ENCODE measurements at regions not wholly inside any gene's neighbourhood (a gene's known extent, or its start where the extent isn't known, plus 50 kb on each side); places are given as distances from the start of the nearest gene placed in this dataset.

DNA sequence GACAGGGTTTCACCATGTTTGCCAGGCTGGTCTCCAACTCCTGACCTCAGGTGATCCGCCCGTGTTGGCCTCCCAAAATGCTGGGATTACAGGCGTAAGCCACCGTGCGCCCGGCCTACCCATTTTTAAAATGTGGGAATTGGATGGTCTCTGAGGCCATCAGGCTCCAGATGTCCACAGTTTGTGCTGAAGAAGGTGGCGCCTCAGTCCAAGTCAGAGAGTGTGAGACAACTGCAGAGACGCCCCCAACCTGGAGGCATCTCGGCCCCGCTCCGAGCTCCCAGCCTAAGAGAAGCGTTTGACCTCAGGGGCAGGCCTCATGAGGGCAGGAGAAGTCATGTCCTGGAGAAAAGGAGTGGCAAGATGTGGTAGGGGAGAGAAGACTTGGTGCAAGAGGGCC lies 146.5 kb downstream of the MRM1 start:
- no peaks in the 10 kb centered on the region for H4K20me1 ChIP-seq (ENCODE audit: insufficient read depth)
- ATAC-seq, result no peak
- no peaks in the 10 kb centered on the region for H3K36me3 ChIP-seq (ENCODE audit: control insufficient read depth in 1 of 2, insufficient read depth in 2 of 2, low read length in 2 of 2)
- no peak overlapping the region for H2AFZ ChIP-seq (ENCODE audit: low read depth, low read length, poor library complexity, severe bottlenecking)
- TF ChIP-seq, protein P1, sequence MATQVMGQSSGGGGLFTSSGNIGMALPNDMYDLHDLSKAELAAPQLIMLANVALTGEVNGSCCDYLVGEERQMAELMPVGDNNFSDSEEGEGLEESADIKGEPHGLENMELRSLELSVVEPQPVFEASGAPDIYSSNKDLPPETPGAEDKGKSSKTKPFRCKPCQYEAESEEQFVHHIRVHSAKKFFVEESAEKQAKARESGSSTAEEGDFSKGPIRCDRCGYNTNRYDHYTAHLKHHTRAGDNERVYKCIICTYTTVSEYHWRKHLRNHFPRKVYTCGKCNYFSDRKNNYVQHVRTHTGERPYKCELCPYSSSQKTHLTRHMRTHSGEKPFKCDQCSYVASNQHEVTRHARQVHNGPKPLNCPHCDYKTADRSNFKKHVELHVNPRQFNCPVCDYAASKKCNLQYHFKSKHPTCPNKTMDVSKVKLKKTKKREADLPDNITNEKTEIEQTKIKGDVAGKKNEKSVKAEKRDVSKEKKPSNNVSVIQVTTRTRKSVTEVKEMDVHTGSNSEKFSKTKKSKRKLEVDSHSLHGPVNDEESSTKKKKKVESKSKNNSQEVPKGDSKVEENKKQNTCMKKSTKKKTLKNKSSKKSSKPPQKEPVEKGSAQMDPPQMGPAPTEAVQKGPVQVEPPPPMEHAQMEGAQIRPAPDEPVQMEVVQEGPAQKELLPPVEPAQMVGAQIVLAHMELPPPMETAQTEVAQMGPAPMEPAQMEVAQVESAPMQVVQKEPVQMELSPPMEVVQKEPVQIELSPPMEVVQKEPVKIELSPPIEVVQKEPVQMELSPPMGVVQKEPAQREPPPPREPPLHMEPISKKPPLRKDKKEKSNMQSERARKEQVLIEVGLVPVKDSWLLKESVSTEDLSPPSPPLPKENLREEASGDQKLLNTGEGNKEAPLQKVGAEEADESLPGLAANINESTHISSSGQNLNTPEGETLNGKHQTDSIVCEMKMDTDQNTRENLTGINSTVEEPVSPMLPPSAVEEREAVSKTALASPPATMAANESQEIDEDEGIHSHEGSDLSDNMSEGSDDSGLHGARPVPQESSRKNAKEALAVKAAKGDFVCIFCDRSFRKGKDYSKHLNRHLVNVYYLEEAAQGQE (IDR thresholded peaks at IDR 0.05; ENCODE audit: low read depth), result no peak
- no peak for TF ChIP-seq POLR2AphosphoS5 (IDR thresholded peaks at IDR 0.05; ENCODE audit: low read depth, low read length)
- no peak for TF ChIP-seq POLR2A (IDR thresholded peaks at IDR 0.05; ENCODE audit: borderline replicate concordance, extremely low read depth, insufficient read depth, insufficient read length)
- TF ChIP-seq EZH2phosphoT487 (IDR thresholded peaks at IDR 0.05; ENCODE audit: borderline replicate concordance), result no peak
- TF ChIP-seq CEBPB (IDR thresholded peaks at IDR 0.05; ENCODE audit: low read depth), result no peak
- TF ChIP-seq ZNF274 (IDR thresholded peaks at IDR 0.05; ENCODE audit: low read depth, low read length), result no peak
- TF ChIP-seq ZBTB33 (IDR thresholded peaks at IDR 0.05; ENCODE audit: extremely low read depth, insufficient replicate concordance, low read length), result no peak
- no peak for TF ChIP-seq SRF (IDR thresholded peaks at IDR 0.05; ENCODE audit: low read depth)
- no peak for TF ChIP-seq JUND (IDR thresholded peaks at IDR 0.05)
- TF ChIP-seq SP1 (IDR thresholded peaks at IDR 0.05; ENCODE audit: low read depth), result no peak
- TF ChIP-seq CBX3 (IDR thresholded peaks at IDR 0.05; ENCODE audit: low read depth), result no peak
- TF ChIP-seq, protein P2, sequence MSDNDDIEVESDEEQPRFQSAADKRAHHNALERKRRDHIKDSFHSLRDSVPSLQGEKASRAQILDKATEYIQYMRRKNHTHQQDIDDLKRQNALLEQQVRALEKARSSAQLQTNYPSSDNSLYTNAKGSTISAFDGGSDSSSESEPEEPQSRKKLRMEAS (IDR thresholded peaks at IDR 0.05), result no peak
- no peak for TF ChIP-seq SIN3A (IDR thresholded peaks at IDR 0.05; ENCODE audit: low read depth)
- no peaks in the 10 kb centered on the region for H3K9me2 ChIP-seq (ENCODE audit: insufficient read depth)
- peaks cover 18% of the 10 kb centered on the region; the same call in 1 of the 2 replicates for H3K27me3 ChIP-seq (ENCODE audit: insufficient read depth, low read length)
- DNase-seq (ENCODE audit: low read depth, low spot score), result no peak
- intact Hi-C loops (cut with micrococcal nuclease), result no loop called here
- H3K9ac ChIP-seq (ENCODE audit: low read length), result no peak overlapping the region
- ChIA-PET RAD21 (ENCODE audit: low non-redundant PET in 1 of 2, low total read pairs in 2 of 2, uncharacterized antibody in 2 of 2, unreplicated experiment in 2 of 2) (no interaction called here), CTCF (no interaction called here), POLR2A (no interaction called here)
- H3K9me3 ChIP-seq (ENCODE audit: control insufficient read depth in 1 of 2, insufficient read depth in 1 of 2, low read depth in 1 of 2, low read length in 2 of 2), result no peaks in the 10 kb centered on the region
- no peak overlapping the region for H3K27ac ChIP-seq (ENCODE audit: low read depth, low read length)
- BruUV-seq (replicated peaks), result no TSS peak
- H3K4me2 ChIP-seq (ENCODE audit: low read length), result no peak overlapping the region
- no peaks in the 10 kb centered on the region for H3K79me2 ChIP-seq (ENCODE audit: insufficient read depth, low read length)
- H3K4me3 ChIP-seq (replicated peaks in 1 of 2; ENCODE audit: low read depth in 1 of 2, low read length in 2 of 2), result no peak overlapping the region
- peaks cover 6 to 7% of the 10 kb centered on the region in 2 experiments; a peak in 2 of 4 replicates for H3K4me1 ChIP-seq (ENCODE audit: control insufficient read depth in 1 of 2, insufficient read depth in 2 of 2, low read length in 2 of 2)
